DOHH2 (cell line): ENCODE measurements at regions not wholly inside any gene's neighbourhood (a gene's known extent, or its start where the extent isn't known, plus 50 kb on each side); places are given as distances from the start of the nearest gene placed in this dataset.

ENCODE experiments used
- EZH2phosphoT487 ChIP-seq: fragments of 200-600 bp; sonication (generic); IDR thresholded peaks from 2 replicates; pipeline ENCODE4 v1.6.1; 2017; ENCODE audit warnings: borderline replicate concordance, mild to moderate bottlenecking, antibody characterized with exemption, low read length, moderate library complexity, mixed read lengths
- TF ChIP-seq, protein P1 (sequence below): fragments of 200-600 bp; sonication (generic); IDR thresholded peaks from one replicate; pipeline ENCODE4 v1.5.1; 2014; ENCODE audit warnings: antibody characterized with exemption, mild to moderate bottlenecking, low read depth, low read length; ENCODE audit not compliant: poor library complexity, severe bottlenecking

DNA sequence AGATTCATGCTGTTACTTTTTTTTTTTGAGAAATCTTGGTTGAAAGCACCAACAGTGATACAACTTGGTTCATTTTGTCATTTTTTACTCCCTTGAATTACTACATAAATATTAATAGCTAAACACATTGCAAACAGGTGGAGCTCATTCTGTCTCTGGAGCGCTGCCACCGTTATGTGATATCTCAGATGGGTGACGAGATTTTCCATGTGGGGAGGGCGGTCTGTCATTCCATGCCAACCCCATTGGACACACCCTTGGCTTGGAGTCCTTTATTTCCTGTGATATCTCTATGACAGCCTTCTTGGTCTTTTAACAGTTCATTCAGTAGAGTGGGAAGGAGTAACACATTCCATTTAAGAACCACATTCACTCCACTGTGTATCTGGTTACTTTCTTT, 794.8 kb downstream of the SATB2 start:
- TF ChIP-seq, protein P1, sequence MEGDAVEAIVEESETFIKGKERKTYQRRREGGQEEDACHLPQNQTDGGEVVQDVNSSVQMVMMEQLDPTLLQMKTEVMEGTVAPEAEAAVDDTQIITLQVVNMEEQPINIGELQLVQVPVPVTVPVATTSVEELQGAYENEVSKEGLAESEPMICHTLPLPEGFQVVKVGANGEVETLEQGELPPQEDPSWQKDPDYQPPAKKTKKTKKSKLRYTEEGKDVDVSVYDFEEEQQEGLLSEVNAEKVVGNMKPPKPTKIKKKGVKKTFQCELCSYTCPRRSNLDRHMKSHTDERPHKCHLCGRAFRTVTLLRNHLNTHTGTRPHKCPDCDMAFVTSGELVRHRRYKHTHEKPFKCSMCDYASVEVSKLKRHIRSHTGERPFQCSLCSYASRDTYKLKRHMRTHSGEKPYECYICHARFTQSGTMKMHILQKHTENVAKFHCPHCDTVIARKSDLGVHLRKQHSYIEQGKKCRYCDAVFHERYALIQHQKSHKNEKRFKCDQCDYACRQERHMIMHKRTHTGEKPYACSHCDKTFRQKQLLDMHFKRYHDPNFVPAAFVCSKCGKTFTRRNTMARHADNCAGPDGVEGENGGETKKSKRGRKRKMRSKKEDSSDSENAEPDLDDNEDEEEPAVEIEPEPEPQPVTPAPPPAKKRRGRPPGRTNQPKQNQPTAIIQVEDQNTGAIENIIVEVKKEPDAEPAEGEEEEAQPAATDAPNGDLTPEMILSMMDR = no peak
- no peak for TF ChIP-seq EZH2phosphoT487
